IMR-90 (cell line): ENCODE measurements at regions not wholly inside any gene's neighbourhood (a gene's known extent, or its start where the extent isn't known, plus 50 kb on each side); places are given as distances from the start of the nearest gene placed in this dataset.

Source experiments
- ATAC-seq: fragments of 200-7000 bp; cut with Tn5 transposase; 2 replicates; pipeline ENCODE4 v1.9.1; 2020; ENCODE audit warnings: low read depth, mild to moderate bottlenecking, moderate library complexity
- BruUV-seq: library from RNA; stranded (reverse); fragments of 400-500 nt; replicated peaks from 2 replicates; lab custom pipeline; 2021; lab: Mats Ljungman, UMichigan
- CTCF ChIA-PET: fragments of 300-600 bp; formaldehyde crosslinking; extraction: SDS; loops from one replicate; lab custom pipeline; 2021; ENCODE audit warnings: antibody characterized with exemption; lab: Yijun Ruan, JAX
- POLR2A ChIA-PET: fragments of 300-600 bp; sonication (Branson Sonifier 250); formaldehyde crosslinking; loops from one replicate; lab custom pipeline; 2022; ENCODE audit warnings: antibody characterized with exemption; ENCODE audit not compliant: unreplicated experiment; lab: Charles Lee
- DNase-seq: peaks from one replicate; pipeline ENCODE4 v3.0.0; 2013
- H2AFZ ChIP-seq: replicated peaks from 2 replicates; pipeline ENCODE3; 2013; ENCODE audit warnings: low read length, mild to moderate bottlenecking; ENCODE audit not compliant: poor library complexity
- H2AK5ac ChIP-seq: 2 replicates; pipeline ENCODE4 v1.6.1; 2013; ENCODE audit warnings: low read depth, low read length, inconsistent platforms
- H2AK9ac ChIP-seq: replicated peaks from 2 replicates; pipeline ENCODE3; 2013; ENCODE audit warnings: mild to moderate bottlenecking, low read depth, low read length, moderate library complexity; ENCODE audit not compliant: poor library complexity
- H2BK120ac ChIP-seq: 2 replicates; pipeline ENCODE4 v1.6.1; 2013; ENCODE audit warnings: low read depth, low read length, inconsistent platforms
- H2BK15ac ChIP-seq: 3 replicates; pipeline ENCODE4 v1.6.1; 2013; ENCODE audit warnings: low read depth, low read length, inconsistent platforms
- H2BK20ac ChIP-seq: 2 replicates; pipeline ENCODE4 v1.6.1; 2013; ENCODE audit warnings: low read depth, mild to moderate bottlenecking, inconsistent platforms, low read length, moderate library complexity
- H2BK5ac ChIP-seq: 2 replicates; pipeline ENCODE4 v1.6.1; 2013; ENCODE audit warnings: mild to moderate bottlenecking, low read depth, low read length, inconsistent platforms; ENCODE audit not compliant: poor library complexity, severe bottlenecking
- H3K14ac ChIP-seq: replicated peaks from 2 replicates; pipeline ENCODE4 v1.6.1; 2013; ENCODE audit warnings: low read depth, low read length, inconsistent platforms
- H3K18ac ChIP-seq: 2 replicates; pipeline ENCODE4 v1.6.1; 2013; ENCODE audit warnings: low read depth, low read length, control low read depth
- H3K23ac ChIP-seq: 2 replicates; pipeline ENCODE4 v1.6.1; 2013; ENCODE audit warnings: low read depth, low read length, inconsistent platforms
- H3K27ac ChIP-seq: 2 replicates; pipeline ENCODE4 v1.5.1; 2013; ENCODE audit warnings: mild to moderate bottlenecking, control low read depth, low read length; ENCODE audit not compliant: insufficient read depth
- H3K27me3 ChIP-seq: 2 replicates; pipeline ENCODE4 v1.6.1; 2013; ENCODE audit warnings: low read length; ENCODE audit not compliant: control insufficient read depth, insufficient read depth
- H3K36me3 ChIP-seq: 2 replicates; pipeline ENCODE4 v1.6.1; 2013; ENCODE audit warnings: low read length, mixed read lengths; ENCODE audit not compliant: control insufficient read depth, insufficient read depth
- H3K4ac ChIP-seq: 2 replicates; pipeline ENCODE4 v1.6.1; 2013; ENCODE audit warnings: low read depth, low read length, inconsistent platforms
- H3K4me1 ChIP-seq: 2 replicates; pipeline ENCODE4 v1.6.1; 2013; ENCODE audit warnings: low read length, mixed read lengths; ENCODE audit not compliant: control insufficient read depth, insufficient read depth
- H3K4me2 ChIP-seq: 2 replicates; pipeline ENCODE4 v1.6.1; 2013; ENCODE audit warnings: low read depth, mild to moderate bottlenecking, control low read depth, low read length, moderate library complexity
- H3K4me3 ChIP-seq: 2 replicates; pipeline ENCODE4 v1.5.1; 2013; ENCODE audit warnings: low read depth, mild to moderate bottlenecking, control low read depth, low read length, moderate library complexity; ENCODE audit not compliant: insufficient read depth
- H3K56ac ChIP-seq: 2 replicates; pipeline ENCODE4 v1.6.1; 2013; ENCODE audit warnings: low read length, inconsistent platforms; ENCODE audit not compliant: insufficient read depth; ENCODE audit errors: extremely low read depth
- H3K79me1 ChIP-seq, 2 experiments: 2 replicates each; pipeline ENCODE4 v1.6.1; 2013; ENCODE audit warnings: low read length in 2 of 2, inconsistent platforms in 1 of 2, low read depth in 1 of 2
- H3K9ac ChIP-seq: 2 replicates; pipeline ENCODE4 v1.6.1; 2013; ENCODE audit warnings: low read depth, low read length, control low read depth
- H3K9me1 ChIP-seq: 2 replicates; pipeline ENCODE4 v1.6.1; 2013; ENCODE audit warnings: low read length, inconsistent platforms; ENCODE audit not compliant: insufficient read depth
- H3K9me3 ChIP-seq: 2 replicates; pipeline ENCODE4 v1.6.1; 2013; ENCODE audit warnings: low read length; ENCODE audit not compliant: control insufficient read depth, insufficient read depth
- H4K20me1 ChIP-seq: 2 replicates; pipeline ENCODE4 v1.6.1; 2013; ENCODE audit warnings: low read length, inconsistent platforms; ENCODE audit not compliant: insufficient read depth
- H4K5ac ChIP-seq: 2 replicates; pipeline ENCODE4 v1.6.1; 2013; ENCODE audit warnings: mild to moderate bottlenecking, low read depth, low read length, control low read depth
- H4K8ac ChIP-seq, 2 experiments: 2 replicates each; pipeline ENCODE4 v1.6.1; 2013; ENCODE audit warnings: low read depth in 2 of 2, low read length in 2 of 2, control low read depth in 1 of 2, inconsistent platforms in 1 of 2
- H4K91ac ChIP-seq: 2 replicates; pipeline ENCODE4 v1.6.1; 2013; ENCODE audit warnings: low read depth, low read length, inconsistent platforms; ENCODE audit not compliant: insufficient read depth
- BHLHE40 ChIP-seq: fragments of 150-350 bp; IDR thresholded peaks from 2 replicates; pipeline ENCODE4 v1.6.1; 2016; ENCODE audit warnings: mild to moderate bottlenecking, low read depth, low read length
- CEBPB ChIP-seq: IDR thresholded peaks from 2 replicates; pipeline ENCODE4 v1.6.1; 2012; ENCODE audit warnings: low read depth, low read length, improper control_type of control experiment
- CHD1 ChIP-seq: IDR thresholded peaks from 2 replicates; pipeline ENCODE4 v1.6.1; 2012; ENCODE audit warnings: low read depth, low read length, improper control_type of control experiment
- CTCF ChIP-seq: conservative IDR thresholded peaks from 2 replicates; pipeline ENCODE4 v1.5.1; 2012; ENCODE audit warnings: mild to moderate bottlenecking, low read depth, low read length, improper control_type of control experiment
- FOS ChIP-seq: fragments of 150-350 bp; IDR thresholded peaks from 2 replicates; pipeline ENCODE4 v1.6.1; 2016; ENCODE audit warnings: low read depth, low read length
- MAFK ChIP-seq: IDR thresholded peaks from 2 replicates; pipeline ENCODE4 v1.6.1; 2012; ENCODE audit warnings: low read depth, low read length, improper control_type of control experiment
- MAZ ChIP-seq: IDR thresholded peaks from 2 replicates; pipeline ENCODE4 v1.6.1; 2012; ENCODE audit warnings: low read depth, mild to moderate bottlenecking, low read length, improper control_type of control experiment, moderate library complexity, borderline replicate concordance
- MXI1 ChIP-seq: IDR thresholded peaks from 2 replicates; pipeline ENCODE4 v1.6.1; 2012; ENCODE audit warnings: low read depth, mild to moderate bottlenecking, low read length, moderate library complexity, borderline replicate concordance
- NFE2L2 ChIP-seq: fragments of 150-350 bp; IDR thresholded peaks from 2 replicates; pipeline ENCODE4 v1.6.1; 2016; ENCODE audit warnings: low read depth, mild to moderate bottlenecking, low read length
- POLR2A ChIP-seq: IDR thresholded peaks from 2 replicates; pipeline ENCODE4 v1.6.1; 2012; ENCODE audit warnings: mild to moderate bottlenecking, low read depth, low read length
- RAD21 ChIP-seq: IDR thresholded peaks from 2 replicates; pipeline ENCODE4 v1.6.1; 2012; ENCODE audit warnings: low read length, improper control_type of control experiment
- RCOR1 ChIP-seq: IDR thresholded peaks from 2 replicates; pipeline ENCODE4 v1.6.1; 2012; ENCODE audit warnings: mild to moderate bottlenecking, low read length, improper control_type of control experiment; ENCODE audit not compliant: insufficient replicate concordance
- RFX5 ChIP-seq: IDR thresholded peaks from 2 replicates; pipeline ENCODE4 v1.8.0; 2012; ENCODE audit warnings: low read depth, mild to moderate bottlenecking, low read length, moderate library complexity
- SMC3 ChIP-seq: fragments of 150-350 bp; IDR thresholded peaks from 2 replicates; pipeline ENCODE4 v1.6.1; 2016; ENCODE audit warnings: low read depth, mild to moderate bottlenecking, antibody characterized with exemption, low read length, moderate library complexity
- USF2 ChIP-seq: fragments of 150-350 bp; IDR thresholded peaks from 2 replicates; pipeline ENCODE4 v1.6.1; 2017; ENCODE audit warnings: mild to moderate bottlenecking, antibody characterized with exemption, low read length, low read depth
- WGBS, 2 experiments: methylation state at CpG; one replicate each; pipeline versions ENCODE4 v1.1.5 to v1.1.7; 2013; ENCODE audit warnings: missing lambda C conversion rate in 2 of 2; ENCODE audit not compliant: insufficient read length in 1 of 2; ENCODE audit errors: extremely low coverage in 2 of 2; 5-methylcytosine and 5-hydroxymethylcytosine counted together
- dilution Hi-C: fragments of 300-500 bp; cut with HindIII; formaldehyde crosslinking; loops from one replicate; pipeline ENCODE4 v1.14.3; 2018; ENCODE audit warnings: low sequenced_read_pairs; ENCODE audit not compliant: unreplicated experiment
- in situ Hi-C: fragments of 300-500 bp; cut with MboI; formaldehyde crosslinking; loops from 3 replicates; pipeline ENCODE4 v1.14.3; 2019; ENCODE audit warnings: low sequenced_read_pairs, inconsistent platforms, mixed read lengths
- intact Hi-C: fragments of 100-400 bp; cut with micrococcal nuclease; formaldehyde crosslinking; loops from 2 replicates; pipeline ENCODE4 v1.10.0; 2022
- TF ChIP-seq, protein P1 (sequence below): fragments of 150-350 bp; IDR thresholded peaks from 2 replicates; pipeline ENCODE4 v1.6.1; 2016; ENCODE audit warnings: low read depth, mild to moderate bottlenecking, low read length, moderate library complexity, borderline replicate concordance

GRCh38 chrX:110414273-110414672 is 55.6 kb downstream of the RTL9 start:
- no peak overlapping the region for H3K14ac ChIP-seq
- H3K23ac ChIP-seq: 0 out of 2 replicates have a peak overlapping the region, but pooled peaks have one; percentile 21
- H3K9me3 ChIP-seq: no peaks in the 10 kb centered on the region
- H2AK9ac ChIP-seq: peak overlapping the region; percentile 42
- H3K27ac ChIP-seq: no peak overlapping the region
- intact Hi-C loops: loop anchor here (5.0 to 10.0 kb wide), 3 partner anchors 329 to 929 kb away; partner anchors contain the start of genes GUCY2F and TMEM164
- no peaks in the 10 kb centered on the region for H4K20me1 ChIP-seq
- dilution Hi-C loops: no loop called here
- no peak overlapping the region for H3K4me3 ChIP-seq
- no peak overlapping the region for H2BK5ac ChIP-seq
- H3K36me3 ChIP-seq: no peaks in the 10 kb centered on the region
- no peak overlapping the region for H3K4ac ChIP-seq
- H2BK120ac ChIP-seq: peak overlapping the region; percentile 16; the same call in 1 of the 2 replicates
- DNase-seq: no peak
- peak overlapping the region; percentile 42 for H2BK20ac ChIP-seq
- CTCF ChIA-PET: interaction anchor here (2.7 kb wide), 1 partner anchor 253 kb away, joined by 9 read pairs; no protein-coding TSS in a partner anchor
- H4K91ac ChIP-seq: peak overlapping the region; percentile 11; the same call in 1 of the 2 replicates
- peaks cover 4% of the 10 kb centered on the region; the same call in 1 of the 2 replicates for H3K27me3 ChIP-seq
- H3K79me1 ChIP-seq: no peaks in the 10 kb centered on the region
- no peak overlapping the region for H3K4me2 ChIP-seq
- 0 out of 3 replicates have a peak overlapping the region, but pooled peaks have one; percentile 13 for H2BK15ac ChIP-seq
- WGBS, 2 experiments: no CpG with 5 or more reads among the region's 3 CpGs
- H4K5ac ChIP-seq: no peak overlapping the region
- H3K9ac ChIP-seq: no peak overlapping the region
- no peak for ATAC-seq
- in situ Hi-C loops: loop anchor here (5.0 to 25.0 kb wide), 3 partner anchors 257 to 702 kb away; no protein-coding TSS in a partner anchor
- BruUV-seq: no TSS peak
- no peak overlapping the region for H2AFZ ChIP-seq
- 0 out of 4 replicates have a peak overlapping the region, but pooled peaks of 1 of the 2 experiments have one; percentile 27 for H4K8ac ChIP-seq
- no peak overlapping the region for H3K18ac ChIP-seq
- H3K56ac ChIP-seq: no peak overlapping the region
- TF ChIP-seq RAD21: no peak
- no peak for TF ChIP-seq RCOR1
- no peak for TF ChIP-seq FOS
- no peak for TF ChIP-seq RFX5
- no peak for TF ChIP-seq MXI1
- no peak for TF ChIP-seq SMC3
- no peak for TF ChIP-seq USF2
- no peak for TF ChIP-seq POLR2A
- TF ChIP-seq MAZ: no peak
- TF ChIP-seq MAFK: no peak
- no peak for TF ChIP-seq CHD1
- TF ChIP-seq NFE2L2: no peak
- TF ChIP-seq, protein P1, sequence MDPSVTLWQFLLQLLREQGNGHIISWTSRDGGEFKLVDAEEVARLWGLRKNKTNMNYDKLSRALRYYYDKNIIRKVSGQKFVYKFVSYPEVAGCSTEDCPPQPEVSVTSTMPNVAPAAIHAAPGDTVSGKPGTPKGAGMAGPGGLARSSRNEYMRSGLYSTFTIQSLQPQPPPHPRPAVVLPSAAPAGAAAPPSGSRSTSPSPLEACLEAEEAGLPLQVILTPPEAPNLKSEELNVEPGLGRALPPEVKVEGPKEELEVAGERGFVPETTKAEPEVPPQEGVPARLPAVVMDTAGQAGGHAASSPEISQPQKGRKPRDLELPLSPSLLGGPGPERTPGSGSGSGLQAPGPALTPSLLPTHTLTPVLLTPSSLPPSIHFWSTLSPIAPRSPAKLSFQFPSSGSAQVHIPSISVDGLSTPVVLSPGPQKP: no peak
- no peak for TF ChIP-seq CTCF
- no peak for TF ChIP-seq CEBPB
- no peak for TF ChIP-seq BHLHE40
- H3K9me1 ChIP-seq: peaks cover 8% of the 10 kb centered on the region; the same call in 1 of the 2 replicates
- POLR2A ChIA-PET: no interaction called here
- H3K4me1 ChIP-seq: peaks cover 16% of the 10 kb centered on the region
- H2AK5ac ChIP-seq: no peak overlapping the region
